HEK293 (cell line): ENCODE measurements at regions not wholly inside any gene's neighbourhood (a gene's known extent, or its start where the extent isn't known, plus 50 kb on each side); places are given as distances from the start of the nearest gene placed in this dataset.

Experiments used
- ATF2 ChIP-seq: fragments of 450-650 bp; formaldehyde crosslinking; IDR thresholded peaks from 2 replicates; pipeline ENCODE4 v1.5.1; 2016; ENCODE audit warnings: missing biosample characterization, missing genetic modification characterization, low read depth
- CTCF ChIP-seq: fragments of 450-650 bp; formaldehyde crosslinking; IDR thresholded peaks from 2 replicates; pipeline ENCODE4 v1.5.1; 2016; ENCODE audit warnings: missing biosample characterization, missing genetic modification characterization
- RBAK ChIP-seq: fragments of 450-650 bp; formaldehyde crosslinking; IDR thresholded peaks from 2 replicates; pipeline ENCODE4 v1.5.1; 2016; ENCODE audit warnings: missing biosample characterization, missing genetic modification characterization
- SETDB1 ChIP-seq: IDR thresholded peaks from one replicate; pipeline ENCODE4 v1.6.1; 2017; ENCODE audit warnings: mild to moderate bottlenecking, low read length, moderate library complexity, mixed read lengths; ENCODE audit not compliant: insufficient read length
- SP2 ChIP-seq: fragments of 450-650 bp; formaldehyde crosslinking; IDR thresholded peaks from 2 replicates; pipeline ENCODE4 v1.5.1; 2016; ENCODE audit warnings: missing biosample characterization, missing genetic modification characterization
- TCF7L2 ChIP-seq: IDR thresholded peaks from 2 replicates; pipeline ENCODE4 v1.6.1; 2011; ENCODE audit warnings: low read depth, mild to moderate bottlenecking, inconsistent platforms, low read length, moderate library complexity, borderline replicate concordance
- ZBTB10 ChIP-seq: fragments of 450-650 bp; formaldehyde crosslinking; IDR thresholded peaks from 2 replicates; pipeline ENCODE4 v1.5.1; 2016; ENCODE audit warnings: missing biosample characterization, missing genetic modification characterization
- ZNF146 ChIP-seq: fragments of 450-650 bp; formaldehyde crosslinking; IDR thresholded peaks from 2 replicates; pipeline ENCODE4 v1.5.1; 2016; ENCODE audit warnings: missing biosample characterization, missing genetic modification characterization
- ZNF274 ChIP-seq, 2 experiments: fragments of 200-500 bp in 1 of 2; fragments of 450-650 bp in 1 of 2; sonication (Bioruptor generic) in 1 of 2; formaldehyde crosslinking in 1 of 2; IDR thresholded peaks; 2 replicates each; pipeline versions ENCODE4 v1.5.1 to v1.6.1; 2014 to 2016; ENCODE audit warnings: borderline replicate concordance in 1 of 2, inconsistent platforms in 1 of 2, low read length in 1 of 2, missing biosample characterization in 1 of 2, missing genetic modification characterization in 1 of 2
- ZNF664 ChIP-seq: fragments of 450-650 bp; formaldehyde crosslinking; IDR thresholded peaks from 2 replicates; pipeline ENCODE4 v1.5.1; 2016; ENCODE audit warnings: missing biosample characterization, missing genetic modification characterization
- ZNF792 ChIP-seq: fragments of 450-650 bp; formaldehyde crosslinking; IDR thresholded peaks from 2 replicates; pipeline ENCODE4 v1.5.1; 2016; ENCODE audit warnings: missing biosample characterization, missing genetic modification characterization
- ZSCAN16 ChIP-seq: fragments of 450-650 bp; formaldehyde crosslinking; IDR thresholded peaks from 2 replicates; pipeline ENCODE4 v1.5.1; 2016; ENCODE audit warnings: missing biosample characterization, missing genetic modification characterization

GRCh38 chr4:27210956-27211355 lies 350.3 kb downstream of the STIM2 start:
- TF ChIP-seq CTCF (tag by site-specific recombination): no peak
- TF ChIP-seq TCF7L2: no peak
- no peak for TF ChIP-seq RBAK (tag by site-specific recombination)
- TF ChIP-seq SETDB1: no peak
- TF ChIP-seq ZNF792 (tag by site-specific recombination): no peak
- no peak for TF ChIP-seq ZBTB10 (tag by site-specific recombination)
- no peak for TF ChIP-seq ZNF664 (tag by site-specific recombination)
- TF ChIP-seq ZNF274 (IDR thresholded peaks at IDR 0.05; ENCODE audit: low read length): no peak
- TF ChIP-seq ZNF274 (tag by site-specific recombination; IDR thresholded peaks at IDR 0.05; ENCODE audit: borderline replicate concordance): no peak
- no peak for TF ChIP-seq SP2 (tag by site-specific recombination)
- no peak for TF ChIP-seq ZNF146 (tag by site-specific recombination)
- no peak for TF ChIP-seq ZSCAN16
- TF ChIP-seq ATF2 (tag by site-specific recombination): no peak
